ENCODE measurements at regions not wholly inside any gene's neighbourhood (a gene's known extent, or its start where the extent isn't known, plus 50 kb on each side); places are given as distances from the start of the nearest gene placed in this dataset.

- Histone ChIP-seq H3K9me3 (ENCODE audit: low read depth) (no peaks in the 10 kb centered on the region), H3K9me2 (replicated peaks; ENCODE audit: insufficient read depth) (no peaks in the 10 kb centered on the region), H3K4me2 (no peak overlapping the region), H3K79me2 (no peaks in the 10 kb centered on the region), H4K20me1 (ENCODE audit: insufficient read depth, poor library complexity, severe bottlenecking) (no peaks in the 10 kb centered on the region), H3K4me1 (ENCODE audit: insufficient read depth) (no peaks in the 10 kb centered on the region), H2AFZ (no peak overlapping the region), H3K36me3 (replicated peaks; ENCODE audit: insufficient read depth, low read depth) (no peaks in the 10 kb centered on the region), H3K4me3 (no peak overlapping the region), H3K27me3 (no peaks in the 10 kb centered on the region), H3K27ac (no peak overlapping the region)
- 89% methylated on average over 3 of the region's 3 CpGs for WGBS (ENCODE audit: low lambda C conversion rate, missing lambda C conversion rate)
- DNase-seq (ENCODE audit: low spot score): no peak
- TF ChIP-seq EZH2 (IDR thresholded peaks at IDR 0.05; ENCODE audit: borderline replicate concordance): no peak
- no peak for TF ChIP-seq EZH2phosphoT487 (IDR thresholded peaks at IDR 0.05; ENCODE audit: low read depth, severe bottlenecking, unreplicated experiment)
- no peak for TF ChIP-seq CTCF (IDR thresholded peaks at IDR 0.05; ENCODE audit: poor library complexity)
Measured at GRCh38 chr3:102532901-102533300, 98.1 kb downstream of the ZPLD1 start.

GRCh38 chr3:102533784-102534183 lies 99.0 kb downstream of the ZPLD1 start:
- 87% methylated on average over 4 of the region's 4 CpGs for WGBS (ENCODE audit: low lambda C conversion rate, missing lambda C conversion rate)
- Histone ChIP-seq H2AFZ (no peak overlapping the region), H3K27me3 (no peaks in the 10 kb centered on the region), H4K20me1 (ENCODE audit: insufficient read depth, poor library complexity, severe bottlenecking) (no peaks in the 10 kb centered on the region), H3K27ac (no peak overlapping the region), H3K4me2 (no peak overlapping the region), H3K36me3 (replicated peaks; ENCODE audit: insufficient read depth, low read depth) (no peaks in the 10 kb centered on the region), H3K9me3 (ENCODE audit: low read depth) (no peaks in the 10 kb centered on the region), H3K9me2 (replicated peaks; ENCODE audit: insufficient read depth) (no peaks in the 10 kb centered on the region), H3K79me2 (no peaks in the 10 kb centered on the region), H3K4me3 (no peak overlapping the region), H3K4me1 (ENCODE audit: insufficient read depth) (no peaks in the 10 kb centered on the region)
- no peak for DNase-seq (ENCODE audit: low spot score)
- TF ChIP-seq EZH2phosphoT487 (IDR thresholded peaks at IDR 0.05; ENCODE audit: low read depth, severe bottlenecking, unreplicated experiment) (no peak), CTCF (IDR thresholded peaks at IDR 0.05; ENCODE audit: poor library complexity) (no peak), EZH2 (IDR thresholded peaks at IDR 0.05; ENCODE audit: borderline replicate concordance) (no peak)

DNA sequence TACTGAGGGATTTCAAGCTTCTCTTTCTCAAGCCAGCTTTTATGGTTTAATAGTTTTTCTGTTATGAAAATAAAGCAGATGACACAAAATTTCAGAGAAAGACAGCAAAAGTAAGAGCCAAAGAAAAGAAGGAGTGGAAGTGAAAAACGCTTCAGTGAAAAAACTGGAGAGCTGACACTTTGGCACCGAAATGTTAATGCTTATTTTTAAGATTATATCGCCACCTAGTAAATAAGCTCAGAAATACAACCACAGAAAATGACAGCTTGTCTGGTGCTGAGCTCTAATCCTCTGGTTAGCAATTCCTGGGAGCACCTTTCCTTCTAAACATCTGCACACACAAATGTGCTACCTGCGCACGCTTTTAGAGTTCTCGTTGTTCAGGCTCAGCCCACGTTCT lies 101.6 kb downstream of the ZPLD1 start:
- DNase-seq (ENCODE audit: low spot score): peak; percentile 45
- Histone ChIP-seq H2AFZ (no peak overlapping the region), H3K4me1 (ENCODE audit: insufficient read depth) (no peaks in the 10 kb centered on the region), H4K20me1 (ENCODE audit: insufficient read depth, poor library complexity, severe bottlenecking) (no peaks in the 10 kb centered on the region), H3K4me3 (no peak overlapping the region), H3K4me2 (peak overlapping the region; percentile 58), H3K79me2 (no peaks in the 10 kb centered on the region), H3K9me2 (replicated peaks; ENCODE audit: insufficient read depth) (no peaks in the 10 kb centered on the region), H3K9me3 (ENCODE audit: low read depth) (no peaks in the 10 kb centered on the region), H3K27ac (no peak overlapping the region), H3K36me3 (replicated peaks; ENCODE audit: insufficient read depth, low read depth) (no peaks in the 10 kb centered on the region), H3K27me3 (no peaks in the 10 kb centered on the region)
- TF ChIP-seq EZH2phosphoT487 (IDR thresholded peaks at IDR 0.05; ENCODE audit: low read depth, severe bottlenecking, unreplicated experiment) (no peak), EZH2 (IDR thresholded peaks at IDR 0.05; ENCODE audit: borderline replicate concordance) (no peak), CTCF (IDR thresholded peaks at IDR 0.05; ENCODE audit: poor library complexity) (peak; percentile 67)
- 35% methylated on average over 7 of the region's 7 CpGs for WGBS (ENCODE audit: low lambda C conversion rate, missing lambda C conversion rate)

GRCh38 chr3:102537123-102537522 lies 102.3 kb downstream of the ZPLD1 start:
- Histone ChIP-seq H3K4me1 (ENCODE audit: insufficient read depth) (no peaks in the 10 kb centered on the region), H3K79me2 (no peaks in the 10 kb centered on the region), H3K4me3 (no peak overlapping the region), H3K9me2 (replicated peaks; ENCODE audit: insufficient read depth) (no peaks in the 10 kb centered on the region), H3K36me3 (replicated peaks; ENCODE audit: insufficient read depth, low read depth) (no peaks in the 10 kb centered on the region), H3K4me2 (no peak overlapping the region), H4K20me1 (ENCODE audit: insufficient read depth, poor library complexity, severe bottlenecking) (no peaks in the 10 kb centered on the region), H3K9me3 (ENCODE audit: low read depth) (no peaks in the 10 kb centered on the region), H2AFZ (no peak overlapping the region), H3K27ac (no peak overlapping the region), H3K27me3 (no peaks in the 10 kb centered on the region)
- TF ChIP-seq EZH2phosphoT487 (IDR thresholded peaks at IDR 0.05; ENCODE audit: low read depth, severe bottlenecking, unreplicated experiment): no peak
- no peak for TF ChIP-seq CTCF (IDR thresholded peaks at IDR 0.05; ENCODE audit: poor library complexity)
- no peak for DNase-seq (ENCODE audit: low spot score)
- 73% methylated on average over 1 of the region's 1 CpG for WGBS (ENCODE audit: low lambda C conversion rate, missing lambda C conversion rate)
